GM21515 (cell line): ENCODE measurements at regions not wholly inside any gene's neighbourhood (a gene's known extent, or its start where the extent isn't known, plus 50 kb on each side); places are given as distances from the start of the nearest gene placed in this dataset.
"Not testable (repeated sequence)": the region's sequence is repeated elsewhere in the genome, so short reads cannot be mapped to it uniquely, and the experiment has no call there.

ENCODE experiments used
- ATAC-seq: cut with Tn5 transposase; IDR thresholded peaks from one replicate; pipeline ENCODE4 v1.9.1; 2021; ENCODE audit not compliant: unreplicated experiment

DNA sequence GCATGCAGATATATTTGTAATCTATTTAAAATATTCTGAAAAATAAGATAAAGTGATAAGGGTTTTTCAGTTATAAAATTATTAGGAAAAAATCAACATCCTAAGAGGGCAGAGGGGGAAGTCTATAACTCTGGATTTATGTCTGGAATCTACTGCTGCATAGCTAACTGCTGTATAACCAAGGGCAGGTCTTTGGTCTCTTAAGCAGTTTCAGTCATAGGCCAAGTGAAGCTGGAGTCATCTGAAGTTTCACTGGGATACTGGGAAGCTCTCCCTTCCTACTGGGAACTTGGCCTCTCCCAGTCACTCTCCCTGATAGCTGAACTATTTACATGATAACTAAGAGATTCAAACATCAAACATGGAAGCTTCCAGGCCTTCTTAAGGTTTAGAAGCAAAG lies 1409.9 kb upstream of the PCDH7 start:
- ATAC-seq: no peak

DNA sequence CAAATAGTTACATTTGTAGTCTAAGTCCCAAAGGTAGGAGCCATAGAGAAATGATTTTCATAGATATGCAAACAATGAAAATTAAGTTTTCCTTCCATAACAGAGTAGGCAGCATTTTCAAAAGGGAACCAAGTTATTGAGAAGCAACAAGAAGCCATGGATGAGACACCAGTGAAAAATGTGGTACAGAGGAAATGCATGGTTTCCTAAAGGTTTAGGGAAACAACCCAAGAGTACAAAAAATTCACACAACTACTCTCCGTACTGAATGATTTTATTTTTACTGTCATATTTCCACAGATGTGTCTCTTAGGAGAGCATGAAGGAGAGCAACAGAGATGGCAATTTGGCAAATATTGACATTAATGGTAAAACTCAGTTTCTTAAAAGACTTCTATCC lies 1408.9 kb upstream of the PCDH7 start:
- no peak for ATAC-seq

DNA sequence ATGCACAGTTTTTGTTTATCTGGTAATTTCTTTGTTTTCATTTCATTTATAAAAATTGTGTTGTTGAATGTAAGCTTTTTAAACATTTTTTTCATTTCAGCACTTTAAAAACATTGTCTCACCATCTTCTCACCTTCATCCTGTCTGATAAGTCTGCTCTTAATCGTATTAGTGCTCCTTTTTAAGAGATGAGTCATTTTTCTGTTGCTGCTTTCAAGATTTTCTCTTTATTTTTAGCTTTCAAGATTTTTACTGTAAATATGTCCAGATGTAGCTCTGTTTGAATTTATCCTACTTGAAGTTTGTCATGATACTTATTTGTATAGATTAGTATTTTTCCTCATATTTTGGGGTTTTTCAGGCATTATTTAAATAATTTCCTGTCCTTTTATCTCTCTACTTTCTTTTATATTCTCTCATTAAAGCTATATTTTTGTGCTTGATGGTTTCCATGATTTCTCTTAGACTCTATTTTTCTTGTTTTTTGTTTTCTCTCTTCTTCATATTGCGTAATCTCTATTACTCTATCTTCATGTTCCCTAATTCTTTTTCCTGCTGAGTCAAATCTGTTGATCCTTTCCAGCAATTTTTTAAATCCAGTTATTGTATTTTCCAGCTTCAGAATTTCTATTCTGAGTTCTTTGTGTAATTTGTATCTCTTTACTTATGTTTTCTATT lies 1400.4 kb upstream of the PCDH7 start:
- no peak for ATAC-seq

DNA sequence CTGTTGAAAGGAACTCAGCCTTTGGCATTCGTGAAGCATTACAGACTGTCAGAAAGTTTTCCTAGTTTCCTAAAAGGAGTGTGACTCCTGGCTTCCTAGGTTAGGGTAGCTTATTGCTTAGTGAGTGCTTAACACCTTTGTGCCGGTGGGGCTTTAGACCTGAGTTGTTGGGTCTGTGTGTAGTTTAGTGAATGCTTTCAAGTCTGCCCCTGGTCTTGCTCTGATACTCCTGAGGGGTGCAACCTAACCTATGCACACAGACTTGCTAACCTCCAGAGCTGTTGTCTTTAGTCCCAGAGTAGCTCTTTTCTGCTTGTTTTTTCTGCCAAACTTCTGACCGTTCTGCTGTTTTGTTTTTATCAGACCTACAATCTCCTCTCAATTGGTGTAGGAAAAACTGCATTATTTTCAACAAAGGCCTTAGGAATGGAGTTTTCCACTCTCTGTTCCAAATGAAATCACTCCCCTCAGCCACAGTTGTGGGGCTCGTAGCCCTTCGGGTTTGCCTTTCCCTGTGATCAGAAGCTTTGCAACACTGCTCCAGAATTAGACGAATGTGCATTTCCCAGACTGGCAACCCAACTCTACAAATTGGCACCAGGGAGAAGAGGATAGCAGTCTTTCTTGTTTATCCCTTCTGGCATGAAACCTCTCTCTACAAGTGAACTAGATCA lies 1399.1 kb upstream of the PCDH7 start:
- no peak for ATAC-seq

DNA sequence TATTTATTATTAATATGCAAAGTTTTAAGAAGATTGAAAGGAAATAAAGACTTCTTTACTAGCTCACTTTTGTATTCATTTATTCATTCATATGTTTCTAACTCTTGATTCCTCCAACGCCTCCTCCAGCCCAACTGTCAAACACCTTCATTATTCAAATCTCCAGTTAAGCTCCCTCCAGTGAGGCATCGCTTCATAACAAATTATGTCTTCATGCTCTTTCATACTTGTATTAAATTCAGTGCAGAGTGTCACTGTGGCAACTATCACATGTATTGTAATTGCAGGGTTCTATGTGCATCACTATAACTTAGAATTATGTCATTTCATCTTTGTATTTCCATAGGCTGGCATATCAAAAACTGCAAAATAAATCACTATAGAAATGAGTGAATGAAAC lies 1394.2 kb upstream of the PCDH7 start:
- no peak for ATAC-seq

DNA sequence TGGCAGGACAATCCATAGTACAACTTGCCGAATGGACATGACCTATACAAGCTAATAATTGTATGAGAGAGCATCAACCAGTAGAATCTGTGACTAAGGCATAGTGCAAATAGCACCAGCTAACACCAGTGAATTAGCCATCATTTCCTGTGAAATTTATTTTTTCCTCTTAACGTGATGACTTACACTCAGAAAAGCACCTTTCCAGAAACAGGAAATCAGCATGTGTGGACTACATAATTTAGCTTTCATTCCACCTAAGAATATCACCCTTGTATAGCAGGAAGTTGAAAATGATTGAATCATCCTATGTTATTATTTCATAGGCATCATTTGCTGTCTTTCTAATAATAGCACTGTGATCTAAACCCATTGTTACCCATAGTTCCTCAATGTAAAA lies 1393.4 kb upstream of the PCDH7 start:
- no peak for ATAC-seq

DNA sequence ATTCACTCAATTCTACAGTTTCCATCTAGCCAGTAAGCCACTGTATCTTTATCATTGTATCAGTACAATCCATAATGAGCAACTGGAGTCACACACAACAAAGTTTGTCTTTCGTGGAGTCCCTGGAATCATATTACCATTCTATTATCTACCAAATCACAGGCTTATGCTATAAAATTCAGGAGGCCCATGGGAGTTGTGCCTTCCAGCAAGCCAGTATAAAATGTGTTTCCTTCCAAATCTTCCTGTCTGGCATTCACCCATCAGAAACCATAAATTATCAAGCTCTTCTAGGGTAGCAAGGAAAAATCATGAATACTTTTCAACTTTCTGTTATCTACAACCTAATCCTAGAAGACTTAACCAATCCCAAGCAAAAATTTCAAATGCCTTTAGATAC lies 1383.3 kb upstream of the PCDH7 start:
- no peak for ATAC-seq

DNA sequence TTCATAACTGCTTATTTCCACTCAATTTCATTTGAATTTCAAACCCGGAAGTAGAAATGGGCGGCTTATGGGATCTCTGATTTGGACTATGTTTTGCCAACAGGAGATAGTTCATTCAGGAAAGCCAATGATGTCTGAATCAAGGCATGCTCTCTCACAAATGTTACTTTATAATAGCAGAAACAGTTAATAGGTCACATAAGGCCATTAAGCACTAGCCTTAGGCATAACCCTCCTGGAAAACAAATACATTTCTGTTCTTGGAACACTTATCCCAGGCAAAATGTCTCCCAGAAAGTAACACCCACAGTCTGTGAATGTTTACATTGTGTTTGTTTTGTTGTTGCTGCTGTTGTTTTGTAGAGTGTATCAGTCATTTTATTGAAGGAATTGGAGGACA lies 1347.2 kb upstream of the PCDH7 start:
- no peak for ATAC-seq

DNA sequence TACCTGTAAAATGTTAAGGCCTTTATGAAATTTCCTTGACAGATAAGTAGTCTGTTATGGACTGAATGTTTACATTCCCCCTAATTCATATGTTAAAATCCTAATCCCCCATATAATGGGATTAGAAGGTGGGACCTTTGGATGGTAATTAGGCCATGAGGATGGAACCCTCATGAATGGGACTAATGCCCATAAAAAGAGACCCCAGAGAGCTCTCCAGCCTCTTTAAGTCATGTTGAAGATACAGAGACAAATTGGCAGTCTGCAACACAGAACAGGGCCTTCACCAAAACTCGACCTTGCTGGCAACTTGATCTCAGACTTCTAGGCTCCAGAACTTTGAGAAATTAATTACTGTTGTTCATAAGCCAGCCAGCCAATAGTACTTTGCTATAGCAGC lies 1344.5 kb upstream of the PCDH7 start:
- no peak for ATAC-seq

DNA sequence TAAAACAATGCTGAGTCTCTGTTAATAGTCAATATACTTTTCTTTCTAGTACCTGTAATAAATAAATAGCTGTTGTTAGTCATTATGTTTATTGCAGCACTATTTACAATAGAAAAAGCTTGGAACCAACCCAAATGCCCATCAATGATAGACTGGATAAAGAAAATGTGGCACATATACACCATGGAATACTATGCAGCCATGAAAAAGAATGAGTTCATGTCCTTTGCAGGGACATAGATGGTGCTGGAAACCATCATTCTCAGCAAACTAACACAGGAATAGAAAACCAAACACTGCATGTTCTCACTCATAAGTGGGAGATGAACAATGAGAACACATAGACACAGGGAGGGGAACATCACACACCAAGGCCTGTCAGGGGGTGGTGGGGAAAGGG lies 1341.9 kb upstream of the PCDH7 start:
- not testable (repeated sequence) for ATAC-seq

DNA sequence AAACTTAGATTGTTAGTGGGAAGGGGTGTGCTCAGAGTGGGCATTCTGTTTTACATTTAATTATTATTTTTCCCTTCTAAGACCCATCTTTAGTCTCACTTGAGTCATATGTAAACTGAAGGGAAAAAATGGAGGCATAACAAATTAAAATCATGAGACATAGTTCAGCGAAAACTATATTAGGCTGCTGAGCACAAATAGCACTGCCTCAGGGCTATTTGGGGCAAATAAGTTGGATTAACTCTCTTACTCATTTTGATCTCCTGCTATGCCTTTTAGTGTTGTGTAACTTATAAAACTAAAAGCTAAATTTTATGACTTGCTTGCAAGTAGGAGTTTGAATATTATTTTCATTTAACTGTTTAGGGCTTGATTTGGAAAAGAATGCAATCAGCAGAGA lies 1329.2 kb upstream of the PCDH7 start:
- no peak for ATAC-seq

DNA sequence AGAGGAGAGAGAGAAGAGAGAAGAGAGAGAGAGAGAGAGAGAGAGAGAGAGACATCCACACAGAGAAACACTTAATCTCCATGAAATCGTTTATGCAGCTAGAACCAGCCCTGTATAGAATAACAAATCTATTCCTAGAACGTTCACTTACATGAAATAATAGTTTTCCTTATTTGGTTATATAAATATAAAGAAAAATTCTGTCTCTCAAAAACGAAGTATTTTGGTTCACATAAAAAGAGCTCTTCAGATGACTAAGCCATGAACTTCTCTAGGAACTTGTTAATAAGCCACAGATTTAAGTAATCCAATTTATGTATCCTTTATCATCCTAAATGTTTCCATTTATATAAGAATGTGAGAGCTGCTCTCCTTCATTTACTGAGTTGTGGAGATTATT lies 1315.1 kb upstream of the PCDH7 start:
- ATAC-seq: no peak

DNA sequence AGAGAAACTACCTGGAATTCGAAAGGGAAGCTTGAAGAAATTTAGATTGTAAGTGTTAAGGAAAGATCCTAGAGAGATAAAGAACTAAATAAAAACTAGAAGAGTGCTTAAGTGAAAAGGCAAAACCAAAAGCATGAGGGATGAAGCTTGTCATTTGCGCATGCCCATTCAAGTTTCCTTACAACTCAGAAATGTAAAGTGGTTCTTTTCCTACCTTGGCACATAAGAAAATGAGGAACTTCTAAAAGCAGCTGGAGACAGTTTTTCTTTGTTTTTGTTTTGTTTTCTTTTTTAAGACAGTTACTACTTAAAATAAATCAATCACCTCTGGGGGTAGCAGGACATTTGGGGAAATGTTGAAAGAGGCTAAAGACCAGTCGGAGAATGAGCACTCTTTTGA lies 1304.4 kb upstream of the PCDH7 start:
- ATAC-seq: no peak

DNA sequence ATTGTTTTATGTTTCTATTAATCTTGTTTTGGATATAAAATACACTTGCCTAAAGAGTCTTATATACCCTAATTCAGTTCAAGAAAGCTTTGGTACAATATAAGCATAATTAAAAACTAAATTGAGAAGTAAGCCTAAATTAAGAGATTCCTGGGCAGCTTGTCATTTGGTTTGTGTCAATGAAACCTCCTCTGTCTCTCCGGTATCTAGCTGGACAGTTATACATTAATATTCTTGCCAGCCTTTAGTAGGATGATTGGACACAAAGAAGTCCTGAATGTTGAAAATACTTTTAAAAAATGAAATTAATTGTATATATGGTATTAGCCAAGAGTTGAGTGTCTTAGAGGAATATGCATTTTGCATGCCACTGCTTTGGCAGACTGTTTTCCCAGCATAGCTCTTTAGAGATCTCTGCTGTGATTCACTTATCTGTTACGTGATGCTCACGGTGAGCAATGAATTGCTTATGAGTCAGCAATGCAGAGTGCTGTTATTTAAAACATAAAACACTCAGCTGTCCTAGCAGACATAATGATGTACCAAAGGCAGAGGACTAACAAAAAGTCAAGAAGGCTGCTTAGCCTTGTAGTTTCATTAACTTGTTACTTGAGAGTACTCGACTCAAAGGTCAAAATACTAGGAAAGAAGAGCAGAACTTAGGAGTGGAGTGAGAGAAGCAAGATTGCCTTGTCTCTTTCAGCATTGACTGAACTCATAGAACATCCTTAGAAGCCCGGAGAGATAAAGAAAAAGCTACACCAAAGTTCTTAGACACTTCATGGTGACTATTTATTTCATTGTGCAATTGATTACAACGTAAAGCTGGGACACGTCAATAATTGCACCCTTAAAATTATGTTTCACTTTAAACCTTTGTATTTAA lies 1296.1 kb upstream of the PCDH7 start:
- ATAC-seq: no peak

DNA sequence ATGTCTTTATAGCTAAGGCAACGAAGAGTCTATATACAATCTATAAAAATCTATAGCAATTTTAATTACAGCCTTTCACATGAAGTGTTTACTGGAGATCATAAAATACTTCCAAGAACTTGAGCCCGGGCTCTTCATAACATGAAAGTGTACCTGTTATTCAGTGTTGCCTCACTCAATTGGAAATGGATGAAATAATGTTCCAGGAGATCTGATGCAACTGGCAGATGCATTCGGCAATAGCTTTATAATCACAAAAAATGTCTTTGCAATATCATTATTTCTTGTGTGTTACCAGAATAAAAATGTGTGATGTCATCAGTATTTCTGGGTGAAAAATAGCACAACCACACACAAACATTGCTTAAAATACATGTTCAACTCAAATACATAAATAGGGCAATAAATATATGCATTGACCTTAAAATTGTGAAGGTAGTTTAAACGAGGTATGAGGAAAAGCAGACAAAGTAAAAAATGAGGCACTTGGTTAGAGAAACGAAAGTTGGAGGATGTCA lies 1266.8 kb upstream of the PCDH7 start:
- no peak for ATAC-seq

DNA sequence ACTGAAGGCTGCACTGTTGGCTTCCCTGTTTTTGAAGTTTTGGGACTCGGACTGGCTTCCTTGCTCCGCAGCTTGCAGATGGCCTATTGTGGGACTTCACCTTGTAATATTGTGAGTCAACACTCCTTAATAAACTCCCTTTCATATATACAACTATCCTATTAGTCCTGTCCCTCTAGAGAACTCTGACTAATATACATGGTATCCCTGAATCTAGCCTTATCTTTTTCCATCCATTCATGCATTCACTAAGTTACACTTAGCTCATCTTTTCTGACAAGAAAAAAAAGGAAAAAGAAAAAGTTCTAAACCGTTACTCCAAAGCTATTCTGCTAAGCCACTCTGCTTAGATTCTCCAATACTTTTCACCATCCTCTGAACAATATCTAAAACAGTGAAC lies 1260.2 kb upstream of the PCDH7 start:
- no peak for ATAC-seq

DNA sequence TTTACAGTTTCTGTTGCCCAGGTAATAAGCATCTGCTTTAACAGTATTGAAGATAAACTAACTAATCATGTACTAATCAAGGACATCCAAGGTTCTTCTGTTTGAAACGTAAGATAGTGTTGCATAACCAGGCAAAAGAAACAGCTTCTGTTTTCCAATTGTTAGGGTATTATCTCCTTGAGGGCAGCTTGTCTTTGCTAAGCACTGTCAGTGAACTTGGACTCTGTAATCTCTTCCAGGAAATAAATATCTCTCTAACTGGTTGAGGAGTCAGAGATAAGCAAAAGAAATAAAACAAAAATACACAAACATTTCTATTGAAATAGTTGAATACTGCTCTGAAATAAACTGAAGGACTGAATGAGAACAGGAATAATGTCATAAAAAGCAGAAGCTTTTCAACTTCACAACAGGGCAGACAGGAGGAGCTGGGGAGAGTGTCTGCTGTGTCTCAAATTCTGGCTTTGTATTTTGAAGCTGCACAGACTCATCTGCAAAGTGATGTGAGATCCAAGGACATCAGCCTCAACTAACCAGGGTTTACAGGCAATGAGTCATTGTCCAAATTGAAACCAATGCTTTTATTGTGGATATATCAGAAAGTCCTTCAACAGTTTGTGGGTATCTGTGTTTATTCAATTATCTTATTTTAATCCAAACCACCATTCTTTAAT lies 1253.0 kb upstream of the PCDH7 start:
- ATAC-seq: no peak
